ENCODE measurements at regions not wholly inside any gene's neighbourhood (a gene's known extent, or its start where the extent isn't known, plus 50 kb on each side); places are given as distances from the start of the nearest gene placed in this dataset.

DNA sequence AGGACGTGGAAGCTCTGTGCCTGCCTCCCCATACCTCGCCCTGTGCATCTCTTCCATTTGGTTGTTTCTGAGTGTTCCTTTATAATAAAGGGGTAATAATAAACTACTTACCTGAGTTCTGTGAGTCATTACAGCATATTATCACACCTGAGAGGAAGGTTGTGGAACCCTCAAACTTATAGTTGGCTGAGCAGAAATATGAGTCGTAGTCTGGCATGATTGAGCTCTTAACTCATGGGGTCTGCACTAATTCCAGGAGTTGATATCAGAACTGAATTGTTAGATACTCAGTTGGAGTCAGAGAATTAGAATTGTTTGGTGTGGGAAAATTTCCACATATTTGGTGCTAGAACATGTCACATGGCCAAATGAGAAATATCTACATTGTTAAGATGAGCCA is 52.4 kb upstream of the HTR2A start:
- DNase-seq (ENCODE audit: low read depth) (peak; percentile 74), FAIRE-seq (no peak)
- no peak overlapping the region for H3K4me3 ChIP-seq (ENCODE audit: low read depth, low read length)
- no peaks in the 10 kb centered on the region for H3K27me3 ChIP-seq (ENCODE audit: control insufficient read depth, insufficient read depth, low read length)
- TF ChIP-seq, protein P1, sequence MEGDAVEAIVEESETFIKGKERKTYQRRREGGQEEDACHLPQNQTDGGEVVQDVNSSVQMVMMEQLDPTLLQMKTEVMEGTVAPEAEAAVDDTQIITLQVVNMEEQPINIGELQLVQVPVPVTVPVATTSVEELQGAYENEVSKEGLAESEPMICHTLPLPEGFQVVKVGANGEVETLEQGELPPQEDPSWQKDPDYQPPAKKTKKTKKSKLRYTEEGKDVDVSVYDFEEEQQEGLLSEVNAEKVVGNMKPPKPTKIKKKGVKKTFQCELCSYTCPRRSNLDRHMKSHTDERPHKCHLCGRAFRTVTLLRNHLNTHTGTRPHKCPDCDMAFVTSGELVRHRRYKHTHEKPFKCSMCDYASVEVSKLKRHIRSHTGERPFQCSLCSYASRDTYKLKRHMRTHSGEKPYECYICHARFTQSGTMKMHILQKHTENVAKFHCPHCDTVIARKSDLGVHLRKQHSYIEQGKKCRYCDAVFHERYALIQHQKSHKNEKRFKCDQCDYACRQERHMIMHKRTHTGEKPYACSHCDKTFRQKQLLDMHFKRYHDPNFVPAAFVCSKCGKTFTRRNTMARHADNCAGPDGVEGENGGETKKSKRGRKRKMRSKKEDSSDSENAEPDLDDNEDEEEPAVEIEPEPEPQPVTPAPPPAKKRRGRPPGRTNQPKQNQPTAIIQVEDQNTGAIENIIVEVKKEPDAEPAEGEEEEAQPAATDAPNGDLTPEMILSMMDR (IDR thresholded peaks at IDR 0.05; ENCODE audit: insufficient read depth, low read length, severe bottlenecking): no peak
- H3K36me3 ChIP-seq (ENCODE audit: control insufficient read depth, insufficient read depth, low read length): no peaks in the 10 kb centered on the region

DNA sequence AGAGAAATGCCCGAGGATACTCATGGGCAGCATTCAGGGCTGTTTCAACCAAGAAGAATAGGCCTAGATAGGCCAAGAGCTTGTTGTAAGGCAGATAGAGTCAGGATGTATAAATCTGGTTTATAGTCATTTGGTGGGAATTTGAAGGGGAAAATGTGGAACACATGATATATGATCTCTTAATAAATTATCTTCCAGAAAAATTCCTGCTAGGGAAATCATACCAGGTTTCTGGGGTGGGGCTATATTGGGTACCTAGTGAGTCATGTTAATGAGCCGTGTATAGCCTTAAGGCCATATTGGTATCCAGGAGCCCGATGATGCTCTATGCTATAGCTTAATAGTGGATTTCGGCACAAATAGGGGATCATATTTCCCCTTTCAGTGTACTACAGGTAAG is 51.5 kb upstream of the HTR2A start:
- FAIRE-seq: no peak
- no peak overlapping the region for H3K4me3 ChIP-seq (ENCODE audit: low read depth, low read length)
- H3K27me3 ChIP-seq (ENCODE audit: control insufficient read depth, insufficient read depth, low read length): no peaks in the 10 kb centered on the region
- TF ChIP-seq, protein P1 (IDR thresholded peaks at IDR 0.05; ENCODE audit: insufficient read depth, low read length, severe bottlenecking): no peak
- peak; percentile 77 for DNase-seq (ENCODE audit: low read depth)
- H3K36me3 ChIP-seq (ENCODE audit: control insufficient read depth, insufficient read depth, low read length): no peaks in the 10 kb centered on the region

DNA sequence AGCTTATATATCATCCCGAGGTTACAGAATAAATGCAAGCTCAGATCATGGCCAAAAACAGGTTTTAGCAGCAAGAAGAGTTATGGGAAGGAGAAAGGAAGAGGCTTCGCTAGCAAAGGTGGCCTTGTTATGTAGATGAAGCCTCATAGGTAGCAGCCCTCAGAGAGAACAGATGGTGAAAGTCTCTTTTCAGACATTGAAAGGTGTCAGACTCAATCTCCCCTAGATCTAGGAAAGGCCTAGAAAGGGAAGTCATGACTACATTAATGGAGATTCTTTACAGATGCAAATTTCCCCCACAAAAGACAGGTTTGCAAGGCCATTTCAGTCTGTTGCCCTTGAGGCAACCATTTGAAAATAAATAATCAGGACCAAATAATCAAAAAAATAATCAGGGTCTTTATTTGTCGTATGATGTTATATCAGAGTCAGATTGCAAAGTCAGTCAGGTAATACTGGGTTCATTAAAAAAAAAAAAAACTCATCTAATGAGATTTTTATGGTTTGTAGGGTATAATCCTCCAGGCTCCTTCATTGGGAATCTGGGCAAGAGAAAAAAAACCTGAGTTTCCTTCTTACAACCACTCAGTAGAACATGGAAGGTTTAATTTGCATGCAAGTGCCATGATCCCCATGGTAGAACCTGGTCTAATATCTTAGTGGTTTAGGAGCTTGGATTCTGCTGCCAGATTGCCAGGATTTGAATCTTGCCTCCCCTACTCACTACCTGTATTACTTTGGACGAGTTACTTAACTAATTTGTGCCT is 50.8 kb upstream of the HTR2A start:
- FAIRE-seq: no peak
- TF ChIP-seq, protein P1 (IDR thresholded peaks at IDR 0.05; ENCODE audit: insufficient read depth, low read length, severe bottlenecking): no peak

More for the DNA sequence above, 50.8 kb upstream of the HTR2A start:
- no peak for DNase-seq (ENCODE audit: low read depth)
- no peak overlapping the region for H3K4me3 ChIP-seq (ENCODE audit: low read depth, low read length)
- H3K27me3 ChIP-seq (ENCODE audit: control insufficient read depth, insufficient read depth, low read length): no peaks in the 10 kb centered on the region
- no peaks in the 10 kb centered on the region for H3K36me3 ChIP-seq (ENCODE audit: control insufficient read depth, insufficient read depth, low read length)
